RWPE1 (cell line): ENCODE measurements at regions not wholly inside any gene's neighbourhood (a gene's known extent, or its start where the extent isn't known, plus 50 kb on each side); places are given as distances from the start of the nearest gene placed in this dataset.

Experiments
- CTCF ChIA-PET: fragments of 350-600 bp; sonication (Branson Sonifier 250); formaldehyde crosslinking; extraction: SDS; loops from one replicate; lab custom pipeline; 2021; lab: Yijun Ruan, JAX
- POLR2A ChIA-PET: fragments of 400-600 bp; formaldehyde crosslinking; extraction: SDS; loops from one replicate; lab custom pipeline; 2020; ENCODE audit warnings: antibody characterized with exemption; ENCODE audit not compliant: low non-redundant PET; lab: Yijun Ruan, JAX
- DNase-seq: peaks from one replicate; pipeline ENCODE4 v3.0.0; 2012; ENCODE audit warnings: low spot score
- H3K27ac ChIP-seq: fragments of 450-650 bp; 2 replicates; pipeline ENCODE4 v1.5.1; 2017
- CTCF ChIP-seq: fragments of 450-650 bp; conservative IDR thresholded peaks from 2 replicates; pipeline ENCODE4 v1.5.1; 2017; ENCODE audit warnings: low read depth, mild to moderate bottlenecking

DNA sequence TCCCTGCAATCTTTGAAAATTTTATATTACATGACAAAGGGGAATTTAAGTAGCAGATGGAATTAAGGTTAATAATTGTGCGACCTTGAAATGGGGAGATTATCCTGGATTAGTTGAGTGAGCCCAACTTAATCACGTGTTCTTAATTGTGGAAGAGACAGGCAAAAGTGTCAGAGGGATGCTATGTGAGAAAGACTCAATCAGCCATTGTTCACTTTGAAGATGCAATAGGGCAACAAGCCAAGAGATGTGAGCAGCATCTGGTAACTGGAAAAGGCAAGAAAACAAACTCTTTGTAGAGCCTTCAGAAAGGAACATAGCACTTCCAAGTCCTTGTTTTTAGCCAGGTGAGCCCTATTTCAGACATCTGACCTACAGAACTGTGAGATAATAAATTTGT, 247.7 kb downstream of the SLITRK1 start:
- no peak overlapping the region for H3K27ac ChIP-seq
- no peak for TF ChIP-seq CTCF
- ChIA-PET POLR2A (no interaction called here), CTCF (no interaction called here)
- DNase-seq: no peak

DNA sequence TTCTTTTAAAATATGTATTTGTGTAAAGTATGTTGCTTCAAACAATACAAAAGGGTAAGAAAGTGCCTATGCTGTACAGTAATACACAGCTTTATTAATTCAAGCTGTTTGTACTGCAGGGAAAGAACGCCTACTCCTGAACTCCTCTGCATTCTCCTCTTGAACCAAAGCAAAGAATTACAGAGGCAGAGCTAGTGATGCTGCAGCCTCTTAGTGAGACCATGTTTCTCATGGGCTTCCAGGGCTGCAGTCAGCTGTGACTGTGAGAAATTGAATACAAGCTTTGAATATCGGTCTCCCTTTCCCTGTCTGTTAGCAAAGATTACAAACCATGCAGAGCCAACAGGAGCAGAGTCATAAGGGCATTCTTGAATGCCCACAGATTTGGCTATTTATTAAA, 248.5 kb downstream of the SLITRK1 start:
- H3K27ac ChIP-seq: no peak overlapping the region
- ChIA-PET CTCF (no interaction called here), POLR2A (no interaction called here)
- DNase-seq: no peak
- TF ChIP-seq CTCF: no peak

DNA sequence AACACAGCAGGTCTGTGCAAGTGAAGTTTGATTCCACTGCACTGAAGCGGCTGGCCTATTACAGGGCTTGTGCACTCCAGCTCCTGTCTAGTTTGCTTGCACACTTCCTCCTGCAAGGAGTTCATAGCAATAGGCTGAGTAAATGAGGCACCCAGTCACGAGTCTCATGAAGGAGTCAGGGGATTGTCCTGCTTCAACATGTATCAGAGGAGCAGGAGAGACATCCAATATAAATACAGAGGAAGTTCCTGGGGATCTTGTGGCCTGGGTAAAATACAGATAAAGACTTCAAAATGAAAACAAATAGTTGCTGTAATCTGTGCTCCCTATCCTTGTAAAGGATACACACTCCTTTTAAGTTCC, 259.9 kb downstream of the SLITRK1 start:
- H3K27ac ChIP-seq: peak overlapping the region; percentile 58
- TF ChIP-seq CTCF: no peak
- ChIA-PET CTCF (no interaction called here), POLR2A (no interaction called here)
- peak; percentile 4 for DNase-seq

DNA sequence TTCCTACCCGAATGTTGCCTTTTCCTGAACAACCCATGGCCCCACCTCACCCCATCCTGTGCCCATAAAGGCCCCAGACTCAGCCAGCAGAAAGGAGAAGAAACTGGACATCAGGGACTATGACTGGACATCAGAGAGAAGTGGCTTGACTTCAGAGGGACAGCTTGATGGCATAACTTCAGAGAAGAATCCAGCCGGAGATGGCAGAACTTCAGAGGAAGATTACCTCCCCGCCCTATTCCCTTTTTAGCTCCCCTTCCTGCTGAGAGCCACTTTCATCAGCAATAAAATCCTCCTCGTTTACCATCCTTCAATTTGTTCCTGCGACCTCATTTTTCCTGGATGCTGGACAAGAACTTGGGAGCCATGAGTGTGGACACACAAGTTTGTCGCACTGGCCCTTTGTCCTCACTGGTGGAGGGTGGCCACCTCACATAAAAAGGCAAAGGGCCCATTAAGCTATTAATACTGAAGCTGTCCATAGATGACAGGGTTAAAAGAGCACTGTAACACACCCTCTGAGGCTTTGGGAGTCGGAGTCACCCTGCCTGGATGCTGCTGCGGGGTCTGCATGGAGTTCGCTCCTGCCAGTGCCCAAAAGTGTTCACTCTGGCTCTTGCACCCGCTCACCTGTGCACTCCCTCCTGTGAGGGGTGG, 260.4 kb downstream of the SLITRK1 start:
- DNase-seq: no peak
- TF ChIP-seq CTCF: no peak
- POLR2A ChIA-PET: no interaction called here
- H3K27ac ChIP-seq: peak overlapping the region; percentile 58
- CTCF ChIA-PET: no interaction called here

GRCh38 chr13:83620530-83621220, 261.6 kb downstream of the SLITRK1 start:
- POLR2A ChIA-PET: no interaction called here
- no peak for TF ChIP-seq CTCF
- peak overlapping the region; percentile 71 for H3K27ac ChIP-seq
- CTCF ChIA-PET: no interaction called here
- DNase-seq: peak; percentile 79

- POLR2A ChIA-PET: no interaction called here
- DNase-seq: peak; percentile 62
These were observed 263.3 kb downstream of the SLITRK1 start for GRCh38 chr13:83618966-83619365.

More at GRCh38 chr13:83618966-83619365, 263.3 kb downstream of the SLITRK1 start:
- TF ChIP-seq CTCF: no peak
- CTCF ChIA-PET: no interaction called here
- no peak overlapping the region for H3K27ac ChIP-seq
